CD14-positive monocyte (primary cell): ENCODE measurements at regions not wholly inside any gene's neighbourhood (a gene's known extent, or its start where the extent isn't known, plus 50 kb on each side); places are given as distances from the start of the nearest gene placed in this dataset.
"Not testable (repeated sequence)": the region's sequence is repeated elsewhere in the genome, so short reads cannot be mapped to it uniquely, and the experiment has no call there.

ENCODE experiments used
- DNase-seq, 3 donors: peaks; one replicate each; pipeline ENCODE4 v3.0.0-alpha.2; 2011 to 2022
- H2AFZ ChIP-seq: 2 replicates; pipeline ENCODE4 v1.6.0; 2012; ENCODE audit warnings: mild to moderate bottlenecking, low read depth, low read length, inconsistent platforms; ENCODE audit not compliant: insufficient read depth, poor library complexity, severe bottlenecking
- H3K27ac ChIP-seq, 2 donors: 1 replicate in 1 of 2; 2 replicates in 1 of 2; pipeline ENCODE4 v1.5.1; 2012 to 2013; ENCODE audit warnings: low read length in 2 of 2, control low read depth in 1 of 2, inconsistent platforms in 1 of 2, low read depth in 1 of 2, mild to moderate bottlenecking in 1 of 2
- H3K27me3 ChIP-seq, 2 donors: one replicate each; pipeline versions ENCODE4 v1.6.0 to v1.6.1; 2011 to 2013; ENCODE audit warnings: low read length in 2 of 2; ENCODE audit not compliant: control insufficient read depth in 2 of 2, insufficient read depth in 2 of 2
- H3K36me3 ChIP-seq, 2 donors: replicated peaks in 1 of 2; 1 replicate in 1 of 2; 2 replicates in 1 of 2; pipeline versions ENCODE4 v1.5.1 to v1.6.1; 2012 to 2013; ENCODE audit warnings: low read length in 2 of 2, control low read depth in 1 of 2, inconsistent platforms in 1 of 2, mild to moderate bottlenecking in 1 of 2; ENCODE audit not compliant: insufficient read depth in 2 of 2, control insufficient read depth in 1 of 2
- H3K4me1 ChIP-seq, 2 donors: 1 replicate in 1 of 2; 2 replicates in 1 of 2; pipeline versions ENCODE4 v1.5.1 to v1.6.1; 2012 to 2013; ENCODE audit warnings: low read length in 2 of 2, control low read depth in 1 of 2, inconsistent platforms in 1 of 2, mild to moderate bottlenecking in 1 of 2, moderate library complexity in 1 of 2; ENCODE audit not compliant: insufficient read depth in 2 of 2, control insufficient read depth in 1 of 2
- H3K4me2 ChIP-seq: replicated peaks from 2 replicates; pipeline ENCODE3; 2012; ENCODE audit warnings: low read length, moderate library complexity, mild to moderate bottlenecking; ENCODE audit not compliant: poor library complexity, severe bottlenecking; ENCODE audit errors: extremely low read depth
- H3K4me3 ChIP-seq, 3 experiments: fragments of 200-600 bp in 1 of 3; sonication (generic) in 1 of 3; replicated peaks in 1 of 3; 1 replicate in 2 of 3; 2 replicates in 1 of 3; pipeline ENCODE4 v1.5.1; 2011 to 2013; ENCODE audit warnings: low read length in 3 of 3, mild to moderate bottlenecking in 3 of 3, control low read depth in 2 of 3, low read depth in 2 of 3, inconsistent platforms in 1 of 3, moderate library complexity in 1 of 3
- H3K79me2 ChIP-seq: 2 replicates; pipeline ENCODE4 v1.6.0; 2012; ENCODE audit warnings: mild to moderate bottlenecking, control low read depth, inconsistent platforms, low read length, moderate library complexity; ENCODE audit not compliant: insufficient read depth
- H3K9ac ChIP-seq: 2 replicates; pipeline ENCODE4 v1.6.0; 2017; ENCODE audit warnings: low read length, mild to moderate bottlenecking; ENCODE audit not compliant: insufficient read depth, poor library complexity, severe bottlenecking
- H3K9me3 ChIP-seq, 2 donors: replicated peaks in 1 of 2; 1 replicate in 1 of 2; 2 replicates in 1 of 2; pipeline versions ENCODE4 v1.5.1 to v1.6.1; 2012 to 2013; ENCODE audit warnings: low read length in 2 of 2, control low read depth in 1 of 2; ENCODE audit not compliant: control insufficient read depth in 1 of 2, insufficient read depth in 1 of 2
- H4K20me1 ChIP-seq: 2 replicates; pipeline ENCODE4 v1.6.0; 2012; ENCODE audit warnings: mild to moderate bottlenecking, low read length, control low read depth, moderate library complexity; ENCODE audit not compliant: insufficient read depth
- H3K27ac Mint-ChIP-seq, 7 donors: one replicate each; pipeline ENCODE4 v1.8.0; 2020; ENCODE audit warnings: mild to moderate bottlenecking in 7 of 7, mixed read lengths in 7 of 7, moderate library complexity in 6 of 7, inconsistent platforms in 2 of 7
- H3K27me3 Mint-ChIP-seq, 3 donors: one replicate each; pipeline ENCODE4 v1.8.0; 2021 to 2022; ENCODE audit warnings: low read depth in 3 of 3, mild to moderate bottlenecking in 3 of 3, mixed read lengths in 3 of 3, moderate library complexity in 3 of 3, inconsistent platforms in 1 of 3
- H3K36me3 Mint-ChIP-seq, 2 donors: one replicate each; pipeline ENCODE4 v1.8.0; 2020; ENCODE audit warnings: mixed read lengths in 2 of 2, inconsistent platforms in 1 of 2, mild to moderate bottlenecking in 1 of 2
- H3K4me1 Mint-ChIP-seq: one replicate; pipeline ENCODE4 v1.8.0; 2020; ENCODE audit warnings: mild to moderate bottlenecking, mixed read lengths
- H3K4me3 Mint-ChIP-seq, 2 donors: one replicate each; pipeline ENCODE4 v1.8.0; 2020; ENCODE audit warnings: mild to moderate bottlenecking in 2 of 2, mixed read lengths in 2 of 2, moderate library complexity in 1 of 2
- H3K9me3 Mint-ChIP-seq, 7 donors: one replicate each; pipeline ENCODE4 v1.8.0; 2020 to 2022; ENCODE audit warnings: mixed read lengths in 7 of 7, mild to moderate bottlenecking in 6 of 7, moderate library complexity in 6 of 7, inconsistent platforms in 2 of 7
- CTCF ChIP-seq: fragments of 200-600 bp; IDR thresholded peaks from one replicate; pipeline ENCODE4 v1.8.0; 2022; ENCODE audit warnings: antibody characterized with exemption, mild to moderate bottlenecking
- WGBS: methylation state at CpG from one replicate; pipeline ENCODE4 v1.1.5; 2013; ENCODE audit warnings: missing lambda C conversion rate; ENCODE audit not compliant: insufficient coverage; 5-methylcytosine and 5-hydroxymethylcytosine counted together
- intact Hi-C, 2 donors: fragments of 100-400 bp; cut with micrococcal nuclease; formaldehyde crosslinking; loops; one replicate each; pipeline versions ENCODE4 v1.15.0 to v1.15.1; 2023

DNA sequence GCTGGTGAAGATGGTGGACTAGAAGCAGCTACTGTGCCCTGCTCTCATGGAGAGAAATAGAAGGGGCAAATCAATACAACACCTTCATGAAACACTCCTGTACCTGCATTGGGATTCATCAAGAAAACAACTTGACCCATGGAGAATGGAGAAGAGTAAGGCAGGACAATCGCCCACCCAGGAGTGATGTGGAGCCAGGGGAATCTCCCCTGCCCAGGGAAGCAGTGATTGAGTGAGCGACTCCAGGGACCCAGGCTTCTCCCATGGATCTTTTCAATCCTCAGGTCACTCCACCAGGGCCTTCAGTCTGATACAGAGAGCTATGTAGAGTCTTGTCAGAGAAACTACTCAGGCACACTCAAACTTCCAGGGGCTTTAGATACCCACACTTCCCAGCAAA, 161.9 kb upstream of the DYRK2 start:
- no peak overlapping the region for H3K4me3 ChIP-seq
- WGBS: 100% methylated on average over 2 of the region's 2 CpGs
- DNase-seq: no peak
- Mint-ChIP-seq H3K27me3 (peaks cover 0 to 4% (median 0%) of the 10 kb centered on the region in 3 donors), H3K4me1 (peaks cover 25% of the 10 kb centered on the region), H3K4me3 (no peak overlapping the region), H3K36me3 (peaks cover 0 to 4% of the 10 kb centered on the region in 2 donors), H3K27ac (no peak overlapping the region), H3K9me3 (peaks cover 21 to 48% (median 41%) of the 10 kb centered on the region in 7 donors)
- peaks cover 40 to 46% of the 10 kb centered on the region in 2 donors for H3K9me3 ChIP-seq
- no peaks in the 10 kb centered on the region for H4K20me1 ChIP-seq
- H3K4me2 ChIP-seq: no peak overlapping the region
- H3K27me3 ChIP-seq: no peaks in the 10 kb centered on the region
- no peak overlapping the region for H3K9ac ChIP-seq
- H3K27ac ChIP-seq: no peak overlapping the region
- H2AFZ ChIP-seq: no peak overlapping the region
- H3K4me1 ChIP-seq: peaks cover 18 to 21% of the 10 kb centered on the region in 2 donors
- H3K79me2 ChIP-seq: no peaks in the 10 kb centered on the region
- no peaks in the 10 kb centered on the region for H3K36me3 ChIP-seq
- intact Hi-C loops: no loop called here
- no peak for TF ChIP-seq CTCF

GRCh38 chr12:67488349-67488748, 160.2 kb upstream of the DYRK2 start:
- H4K20me1 ChIP-seq, H3K27me3 Mint-ChIP-seq, H3K27me3 ChIP-seq, DNase-seq, H3K9ac ChIP-seq, H3K4me2 ChIP-seq, H2AFZ ChIP-seq, H3K4me3 Mint-ChIP-seq, intact Hi-C loops, H3K27ac ChIP-seq, H3K4me3 ChIP-seq, H3K79me2 ChIP-seq, H3K27ac Mint-ChIP-seq, H3K36me3 ChIP-seq, H3K36me3 Mint-ChIP-seq: not testable (repeated sequence)
- Histone ChIP-seq H3K4me1 (peaks cover 11 to 13% of the 10 kb centered on the region in 2 donors), H3K9me3 (peaks cover 40 to 46% of the 10 kb centered on the region in 2 donors)
- 100% methylated on average over 3 of the region's 4 CpGs for WGBS
- Mint-ChIP-seq H3K4me1 (peaks cover 15% of the 10 kb centered on the region), H3K9me3 (peaks cover 33 to 63% (median 51%) of the 10 kb centered on the region in 7 donors)
